ENCODE measurements at regions not wholly inside any gene's neighbourhood (a gene's known extent, or its start where the extent isn't known, plus 50 kb on each side); places are given as distances from the start of the nearest gene placed in this dataset.

GRCh38 chr7:41069635-41070034 lies 633.3 kb downstream of the INHBA start:
- Mint-ChIP-seq H3K9me3 (ENCODE audit: unreplicated experiment) (peaks cover 7% of the 10 kb centered on the region), H3K27me3 (ENCODE audit: insufficient read depth, unreplicated experiment) (no peaks in the 10 kb centered on the region), H3K4me1 (ENCODE audit: insufficient read depth, unreplicated experiment) (peaks cover 16% of the 10 kb centered on the region), H3K4me3 (ENCODE audit: unreplicated experiment) (no peak overlapping the region), H3K36me3 (ENCODE audit: insufficient read depth, unreplicated experiment) (no peaks in the 10 kb centered on the region), H3K27ac (ENCODE audit: low read depth, unreplicated experiment) (no peak overlapping the region)
- no peak for TF ChIP-seq CTCF (IDR thresholded peaks at IDR 0.05; ENCODE audit: unreplicated experiment)
- no peak for DNase-seq (ENCODE audit: unreplicated experiment)
- BruUV-seq (replicated peaks): no TSS peak
- intact Hi-C loops (cut with micrococcal nuclease): no loop called here
- CTCF ChIA-PET: no interaction called here
- POLR2A ChIA-PET: no interaction called here

GRCh38 chr7:41067576-41067975 lies 635.3 kb downstream of the INHBA start:
- no peak overlapping the region for H3K27ac Mint-ChIP-seq (ENCODE audit: low read depth, unreplicated experiment)
- ChIA-PET CTCF (no interaction called here), POLR2A (interaction anchor here (0.7 kb wide), 1 partner anchor 417 kb away, joined by 3 read pairs; no protein-coding TSS in a partner anchor)
- no peaks in the 10 kb centered on the region for H3K36me3 Mint-ChIP-seq (ENCODE audit: insufficient read depth, unreplicated experiment)
- no TSS peak for BruUV-seq (replicated peaks)
- peaks cover 17% of the 10 kb centered on the region for H3K4me1 Mint-ChIP-seq (ENCODE audit: insufficient read depth, unreplicated experiment)
- H3K27me3 Mint-ChIP-seq (ENCODE audit: insufficient read depth, unreplicated experiment): no peaks in the 10 kb centered on the region
- DNase-seq (ENCODE audit: unreplicated experiment): no peak
- intact Hi-C loops (cut with micrococcal nuclease): no loop called here
- peaks cover 3% of the 10 kb centered on the region for H3K9me3 Mint-ChIP-seq (ENCODE audit: unreplicated experiment)
- H3K4me3 Mint-ChIP-seq (ENCODE audit: unreplicated experiment): no peak overlapping the region
- no peak for TF ChIP-seq CTCF (IDR thresholded peaks at IDR 0.05; ENCODE audit: unreplicated experiment)

GRCh38 chr7:41065663-41066062 lies 637.2 kb downstream of the INHBA start:
- Mint-ChIP-seq H3K27ac (ENCODE audit: low read depth, unreplicated experiment) (peak overlapping the region; percentile 81), H3K4me3 (ENCODE audit: unreplicated experiment) (no peak overlapping the region), H3K9me3 (ENCODE audit: unreplicated experiment) (no peaks in the 10 kb centered on the region), H3K27me3 (ENCODE audit: insufficient read depth, unreplicated experiment) (no peaks in the 10 kb centered on the region), H3K4me1 (ENCODE audit: insufficient read depth, unreplicated experiment) (peaks cover 17% of the 10 kb centered on the region), H3K36me3 (ENCODE audit: insufficient read depth, unreplicated experiment) (no peaks in the 10 kb centered on the region)
- DNase-seq (ENCODE audit: unreplicated experiment): peak; percentile 93
- POLR2A ChIA-PET: interaction anchor here (0.5 to 2.2 kb wide), 8 partner anchors 9 to 634 kb away, joined by 3 to 6 read pairs (median 3); no protein-coding TSS in a partner anchor
- CTCF ChIA-PET: interaction anchor here (0.7 to 1.4 kb wide), 5 partner anchors 12 to 639 kb away, joined by 3 to 4 read pairs (median 3); no protein-coding TSS in a partner anchor
- TF ChIP-seq CTCF (IDR thresholded peaks at IDR 0.05; ENCODE audit: unreplicated experiment): no peak
- BruUV-seq (replicated peaks): no TSS peak
- intact Hi-C loops (cut with micrococcal nuclease): no loop called here

GRCh38 chr7:41063116-41063515 lies 639.8 kb downstream of the INHBA start:
- Mint-ChIP-seq H3K9me3 (ENCODE audit: unreplicated experiment) (peaks cover under 1% of the 10 kb centered on the region), H3K27ac (ENCODE audit: low read depth, unreplicated experiment) (no peak overlapping the region), H3K27me3 (ENCODE audit: insufficient read depth, unreplicated experiment) (no peaks in the 10 kb centered on the region), H3K36me3 (ENCODE audit: insufficient read depth, unreplicated experiment) (no peaks in the 10 kb centered on the region), H3K4me3 (ENCODE audit: unreplicated experiment) (no peak overlapping the region), H3K4me1 (ENCODE audit: insufficient read depth, unreplicated experiment) (peaks cover 25% of the 10 kb centered on the region)
- no TSS peak for BruUV-seq (replicated peaks)
- TF ChIP-seq CTCF (IDR thresholded peaks at IDR 0.05; ENCODE audit: unreplicated experiment): no peak
- CTCF ChIA-PET: no interaction called here
- intact Hi-C loops (cut with micrococcal nuclease): no loop called here
- POLR2A ChIA-PET: no interaction called here
- DNase-seq (ENCODE audit: unreplicated experiment): no peak

Measured in MCF 10A (cell line).